ENCODE measurements at regions not wholly inside any gene's neighbourhood (a gene's known extent, or its start where the extent isn't known, plus 50 kb on each side); places are given as distances from the start of the nearest gene placed in this dataset.
"Not testable (repeated sequence)": the region's sequence is repeated elsewhere in the genome, so short reads cannot be mapped to it uniquely, and the experiment has no call there.

GRCh38 chr18:73119574-73119973, 251.8 kb upstream of the NETO1 start:
- no peak for DNase-seq (ENCODE audit: low read depth in 2 of 2)

- DNase-seq (ENCODE audit: low read depth in 2 of 2), result no peak
Measured at GRCh38 chr18:73118121-73118816, 250.5 kb upstream of the NETO1 start.

DNA sequence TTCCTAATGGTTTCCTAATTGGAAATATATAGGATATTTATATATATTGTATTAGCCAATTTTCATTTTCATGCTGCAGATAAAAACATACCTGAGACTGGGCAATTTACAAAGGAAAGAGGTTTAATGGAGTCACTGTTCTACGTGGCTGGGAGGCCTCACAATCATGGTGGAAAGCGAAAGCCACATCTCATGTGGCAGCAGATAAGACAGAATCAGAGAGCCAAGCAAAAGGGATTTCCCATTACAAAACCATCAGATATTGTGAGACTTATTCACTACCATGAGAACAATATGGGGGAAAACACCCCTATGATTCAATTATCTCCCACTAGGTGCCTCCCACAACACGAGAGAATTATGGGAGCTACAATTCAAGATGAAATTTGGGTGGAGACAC, 242.5 kb upstream of the NETO1 start:
- no peak for DNase-seq (ENCODE audit: low read depth in 2 of 2)

DNA sequence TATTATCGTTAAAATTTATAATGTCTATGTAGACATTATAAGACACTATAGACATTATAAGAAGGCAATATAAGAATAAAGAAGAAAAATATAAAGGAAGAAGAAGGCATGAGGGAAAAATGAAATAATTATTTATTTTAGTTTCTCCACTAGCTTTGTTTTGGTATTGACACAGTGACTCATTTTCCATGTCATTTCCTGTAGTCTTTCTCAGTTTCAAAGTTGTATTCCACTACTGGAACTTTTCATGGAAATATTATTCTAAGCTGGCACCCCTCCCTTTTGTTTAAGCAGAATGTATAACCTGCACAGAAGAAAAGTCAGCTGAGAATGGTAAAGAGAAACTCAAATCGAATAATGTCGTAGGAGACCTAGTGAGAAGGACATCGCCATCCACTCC, 234.2 kb upstream of the NETO1 start:
- DNase-seq (ENCODE audit: low read depth in 2 of 2), result no peak

DNA sequence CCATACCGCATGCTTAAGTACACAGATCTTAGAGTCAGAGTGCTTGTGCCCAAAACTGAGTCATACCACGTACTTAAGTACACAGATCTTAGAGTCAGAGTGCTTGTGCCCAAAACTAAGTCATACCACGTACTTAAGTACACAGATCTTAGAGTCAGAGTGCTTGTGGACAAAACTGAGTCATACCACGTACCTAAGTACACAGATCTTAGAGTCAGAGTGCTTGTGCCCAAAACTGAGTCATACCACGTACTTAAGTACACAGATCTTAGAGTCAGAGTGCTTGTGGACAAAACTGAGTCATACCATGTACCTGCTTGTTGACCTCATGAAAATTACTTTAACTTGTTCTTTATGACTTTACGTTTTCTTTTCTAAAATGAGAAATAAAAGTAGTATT, 233.7 kb upstream of the NETO1 start:
- not testable (repeated sequence) for DNase-seq (ENCODE audit: low read depth in 2 of 2)

DNA sequence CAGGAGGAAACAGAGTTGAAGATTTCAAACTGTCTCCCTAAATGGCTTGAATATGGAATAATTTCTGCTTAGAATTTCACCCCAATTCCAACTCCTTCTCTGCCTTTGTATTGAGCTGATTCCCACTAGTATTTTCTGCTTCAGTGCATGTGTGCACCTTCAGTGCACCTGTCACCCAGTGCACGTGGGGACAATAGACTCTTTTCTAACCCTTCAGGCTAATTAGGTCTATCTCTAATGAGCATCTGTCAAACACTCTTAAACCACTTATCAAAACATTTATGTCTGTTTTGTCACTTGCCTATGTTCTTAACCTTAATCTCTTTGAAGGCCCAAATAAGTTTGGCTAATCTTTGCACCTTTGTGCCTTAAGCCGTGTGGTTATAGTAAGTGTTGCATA, 232.0 kb upstream of the NETO1 start:
- no peak for DNase-seq (ENCODE audit: low read depth in 2 of 2)

GRCh38 chr18:73093687-73094250, 226.0 kb upstream of the NETO1 start:
- no peak for DNase-seq (ENCODE audit: low read depth in 2 of 2)

- DNase-seq (ENCODE audit: low read depth in 2 of 2), result no peak
Measured at GRCh38 chr18:73088445-73088844, 220.7 kb upstream of the NETO1 start.

DNA sequence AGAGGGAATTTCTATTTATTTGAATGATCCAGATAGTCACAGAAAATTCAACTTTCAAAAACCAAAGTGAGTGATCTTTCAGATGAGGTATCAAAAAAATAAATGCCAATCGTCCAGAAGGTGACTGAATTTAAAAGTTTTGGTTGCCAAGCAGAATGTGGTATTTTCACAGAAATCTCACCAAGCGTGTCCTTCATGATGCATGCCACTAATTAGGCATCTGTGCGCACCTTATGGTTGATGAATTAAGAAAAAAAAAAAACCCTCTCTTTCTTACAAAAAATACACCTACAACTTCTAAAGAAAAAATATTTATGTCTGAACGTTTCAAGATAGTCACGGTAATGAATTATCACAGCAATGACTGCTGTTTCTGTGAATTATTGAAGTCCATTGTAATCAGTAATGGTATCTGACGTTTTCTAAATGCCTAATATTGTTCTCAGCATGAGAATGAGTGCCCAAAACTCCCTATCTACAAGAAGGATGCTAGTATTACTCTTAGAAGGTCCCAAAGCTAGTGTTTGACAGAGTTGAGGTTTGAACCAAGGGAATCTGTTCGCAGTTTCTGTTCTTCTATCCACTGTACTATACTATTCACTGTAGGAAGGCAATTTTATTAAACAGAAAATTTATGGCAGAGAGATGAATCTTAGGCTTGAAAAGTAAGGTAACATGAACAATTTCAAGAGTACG, 219.6 kb upstream of the NETO1 start:
- DNase-seq (ENCODE audit: low read depth in 2 of 2), result no peak

- no peak for DNase-seq (ENCODE audit: low read depth in 2 of 2)
Measured at GRCh38 chr18:73079920-73080319, 212.1 kb upstream of the NETO1 start.

- DNase-seq (ENCODE audit: low read depth in 2 of 2), result no peak
Measured at GRCh38 chr18:73060666-73061288, 193.0 kb upstream of the NETO1 start.

GRCh38 chr18:73059280-73059679, 191.5 kb upstream of the NETO1 start:
- DNase-seq (ENCODE audit: low read depth in 2 of 2), result no peak

GRCh38 chr18:73047688-73048087, 179.9 kb upstream of the NETO1 start:
- DNase-seq (ENCODE audit: low read depth in 2 of 2), result no peak

- DNase-seq (ENCODE audit: low read depth in 2 of 2), result no peak
Measured at GRCh38 chr18:73045037-73045436, 177.2 kb upstream of the NETO1 start.

DNA sequence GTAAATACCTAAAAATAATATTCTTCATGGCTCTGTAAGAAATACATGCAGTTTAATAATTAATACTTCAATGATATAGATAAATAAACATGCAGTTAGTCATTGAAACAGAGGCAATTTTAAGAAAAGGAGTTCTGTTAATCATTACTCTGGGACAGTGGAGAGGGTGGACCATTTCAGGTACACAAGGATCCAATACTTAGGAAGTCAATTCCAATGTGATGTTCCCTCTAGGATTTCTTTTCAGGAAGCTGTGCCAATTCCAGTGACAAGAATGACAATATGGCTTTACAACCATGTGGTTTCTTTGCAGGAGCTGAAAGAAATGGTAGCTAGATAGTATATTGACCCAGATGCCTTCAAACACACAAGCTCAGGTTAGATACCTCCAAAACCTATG, 175.8 kb upstream of the NETO1 start:
- DNase-seq (ENCODE audit: low read depth in 2 of 2), result no peak

DNA sequence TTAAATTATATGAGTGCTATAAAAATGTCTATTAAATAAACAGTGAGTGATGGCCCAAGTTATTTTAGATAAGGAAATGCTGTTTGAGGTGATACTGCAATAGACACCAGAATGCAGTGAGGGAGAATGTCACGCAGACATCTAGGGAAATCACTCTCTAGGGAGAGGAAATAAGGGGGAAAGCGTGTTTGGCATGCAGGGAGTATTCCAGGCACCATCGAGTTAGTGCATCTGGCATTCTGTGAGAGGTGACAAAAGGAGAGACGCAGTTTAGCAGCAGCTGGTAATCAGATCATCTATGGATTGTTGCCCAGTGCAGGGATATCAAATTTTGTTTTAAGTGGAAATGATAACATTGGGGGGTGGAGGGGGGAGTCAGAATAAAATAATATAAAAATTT, 175.4 kb upstream of the NETO1 start:
- no peak for DNase-seq (ENCODE audit: low read depth in 2 of 2)

GRCh38 chr18:73040247-73040646, 172.5 kb upstream of the NETO1 start:
- DNase-seq (ENCODE audit: low read depth in 2 of 2), result no peak

DNA sequence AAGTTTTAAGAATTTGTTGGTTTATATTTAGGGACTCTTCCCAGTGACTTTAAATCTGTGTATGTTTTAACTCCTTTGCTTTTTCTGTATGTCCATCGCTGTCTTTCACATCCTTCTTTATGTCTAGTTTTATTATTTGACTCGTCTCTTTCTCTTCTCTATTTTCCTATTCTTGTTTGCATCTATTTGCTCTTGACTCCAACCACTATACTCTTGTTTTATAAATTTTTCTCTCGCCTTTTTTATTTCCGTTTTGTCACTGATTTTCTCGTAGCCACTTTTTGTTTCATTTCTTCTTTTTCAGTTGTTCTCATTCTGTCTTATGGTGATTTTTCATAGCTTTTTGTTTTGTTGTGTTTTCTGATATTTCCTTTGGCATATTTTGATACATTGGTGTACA, 170.5 kb upstream of the NETO1 start:
- no peak for DNase-seq (ENCODE audit: low read depth in 2 of 2)

- no peak for DNase-seq (ENCODE audit: low read depth in 2 of 2)
Measured at GRCh38 chr18:73023975-73024374, 156.2 kb upstream of the NETO1 start.

DNA sequence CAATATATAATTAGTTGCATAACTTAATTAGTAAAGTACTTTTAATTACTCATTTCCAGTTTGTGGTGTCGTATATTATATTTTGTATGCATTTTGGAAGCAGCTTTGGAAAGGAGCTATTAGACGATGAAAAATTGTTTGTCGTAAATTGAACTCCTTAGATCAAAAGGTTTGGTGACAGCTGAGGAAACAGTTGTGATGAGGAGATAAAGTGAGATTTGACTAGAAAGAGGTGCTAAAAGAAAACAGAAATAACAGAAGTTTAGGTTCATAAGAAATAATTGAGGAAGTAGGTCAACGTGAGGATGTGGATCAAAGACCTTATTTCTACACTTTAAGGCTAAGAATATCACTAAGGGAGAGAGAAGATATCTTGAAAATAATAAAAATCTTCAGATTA, 141.9 kb upstream of the NETO1 start:
- no peak for DNase-seq (ENCODE audit: low read depth in 2 of 2)

GRCh38 chr18:73007915-73008308, 140.1 kb upstream of the NETO1 start:
- DNase-seq (ENCODE audit: low read depth in 2 of 2), result no peak

DNA sequence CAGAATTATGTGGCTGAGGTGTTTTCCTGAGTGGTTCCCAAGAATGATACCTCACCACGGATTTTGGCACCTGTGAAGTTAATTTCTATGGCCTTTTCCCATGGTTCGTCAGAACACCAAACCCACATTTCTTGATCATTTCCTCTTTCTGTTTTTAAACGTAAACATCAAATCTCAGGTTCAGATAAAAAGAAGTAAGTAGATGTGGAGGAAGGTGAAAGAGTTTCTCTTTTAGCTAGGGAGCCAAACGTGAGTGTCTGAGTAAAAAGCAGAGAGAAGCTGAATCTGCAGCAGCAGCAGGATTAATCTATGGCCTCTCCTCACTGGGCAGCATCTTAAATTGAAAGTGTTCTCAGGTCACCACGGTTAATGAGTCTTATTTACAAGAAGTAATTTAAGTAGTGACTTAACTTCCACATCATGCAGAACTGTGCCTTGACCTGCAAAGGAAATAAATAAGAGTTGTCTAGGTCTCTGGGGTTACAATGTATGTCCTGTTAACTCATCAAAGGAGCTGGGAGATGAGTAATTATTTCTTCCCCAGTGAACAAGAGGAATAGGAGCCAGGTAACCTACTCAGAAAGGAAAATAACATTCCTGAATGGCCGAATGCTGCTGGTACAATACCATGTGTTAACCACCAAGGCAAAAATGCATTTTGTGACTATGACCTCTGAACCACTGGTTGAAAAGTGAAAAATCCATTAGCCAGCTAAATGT, 139.6 kb upstream of the NETO1 start:
- DNase-seq (ENCODE audit: low read depth in 2 of 2), result no peak
